ENCODE measurements at regions not wholly inside any gene's neighbourhood (a gene's known extent, or its start where the extent isn't known, plus 50 kb on each side); places are given as distances from the start of the nearest gene placed in this dataset.
A peak's percentile ranks its signal among the peaks of the same experiment; 100 is the strongest.

DNA sequence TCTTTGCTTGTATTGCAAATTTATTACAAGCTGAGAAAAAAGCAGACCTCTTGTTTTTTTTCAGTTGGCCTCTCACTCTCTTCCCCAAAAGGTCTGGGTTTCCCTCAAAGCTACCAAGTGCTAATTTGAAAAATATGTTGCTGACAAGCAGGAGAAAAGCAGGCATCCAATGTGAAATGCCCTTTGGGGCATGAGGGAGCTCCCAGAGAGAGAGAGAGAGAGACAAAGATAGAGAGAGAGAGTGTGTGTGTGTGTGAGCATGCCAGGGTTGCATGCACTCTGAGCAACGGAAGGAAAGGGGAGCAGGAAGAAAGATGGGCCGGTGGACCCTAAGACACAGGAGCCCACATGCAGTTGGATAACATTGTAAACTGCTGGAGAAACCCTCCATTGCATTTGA is 358.4 kb downstream of the TMEM38B start:
- no peak for DNase-seq (ENCODE audit: low read depth)

GRCh38 chr9:106056328-106056727 is 362.0 kb downstream of the TMEM38B start:
- DNase-seq (ENCODE audit: low read depth) = no peak

DNA sequence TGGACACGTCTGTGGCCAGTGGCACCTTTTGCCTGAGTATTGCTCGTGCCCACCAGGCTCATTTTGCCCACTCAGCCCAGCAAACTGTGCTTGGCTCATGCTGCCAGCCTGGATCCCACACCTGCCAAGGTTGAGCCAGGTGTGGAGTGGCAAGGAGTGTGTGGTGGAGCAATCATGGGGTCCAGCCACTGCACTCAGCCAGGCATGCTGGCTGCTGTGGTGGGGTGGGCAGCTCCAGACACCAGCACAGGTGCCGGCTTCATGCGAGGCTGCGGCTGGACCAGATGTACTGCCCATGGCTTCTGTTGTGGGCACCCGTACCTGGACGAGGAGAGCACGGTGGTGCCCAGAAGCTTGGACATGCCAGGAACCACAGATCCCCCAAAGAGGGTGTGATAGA is 364.1 kb downstream of the TMEM38B start:
- no peak for DNase-seq (ENCODE audit: low read depth)

DNA sequence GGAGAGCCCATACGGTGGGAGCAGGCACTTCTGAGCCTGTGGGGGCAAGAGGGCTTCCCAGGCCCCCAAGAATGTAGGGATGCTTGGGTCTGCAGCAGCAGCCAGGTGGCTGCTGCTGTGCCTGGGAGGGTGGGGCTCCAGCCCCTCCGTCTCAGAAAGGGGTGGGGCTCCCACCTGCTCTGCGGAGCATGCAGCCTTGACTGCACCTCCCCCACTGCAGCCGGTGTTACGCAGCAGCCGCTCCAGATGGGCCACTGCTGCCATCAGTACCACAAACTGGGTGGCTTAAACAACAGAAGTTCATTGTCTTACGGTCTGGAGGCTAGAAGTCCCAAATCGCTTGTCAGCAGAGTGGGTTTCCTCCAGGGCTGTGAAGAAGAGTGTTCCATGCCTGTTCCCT is 365.5 kb downstream of the TMEM38B start:
- DNase-seq (ENCODE audit: low read depth) = no peak

- DNase-seq (ENCODE audit: low read depth) = no peak
These were observed 366.5 kb downstream of the TMEM38B start for GRCh38 chr9:106060885-106061284.

DNA sequence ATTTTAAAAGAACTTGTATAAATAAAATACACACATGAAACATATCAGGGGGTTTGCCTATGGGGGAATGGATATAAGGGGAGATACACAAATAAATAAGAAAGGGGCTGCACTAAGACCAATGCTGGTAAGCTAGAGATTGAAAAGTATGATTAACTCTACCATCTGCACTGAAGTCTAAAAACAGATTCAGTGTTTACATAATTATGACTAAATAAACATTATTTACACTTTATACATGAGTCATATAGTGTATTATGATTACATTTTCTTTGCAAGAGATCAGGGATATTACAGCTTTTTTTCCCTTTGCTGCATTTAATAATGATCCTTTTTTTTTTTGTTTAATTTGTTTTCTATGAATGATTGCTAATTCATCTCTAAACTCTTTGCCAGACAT is 367.9 kb downstream of the TMEM38B start:
- DNase-seq (ENCODE audit: low read depth) = no peak

DNA sequence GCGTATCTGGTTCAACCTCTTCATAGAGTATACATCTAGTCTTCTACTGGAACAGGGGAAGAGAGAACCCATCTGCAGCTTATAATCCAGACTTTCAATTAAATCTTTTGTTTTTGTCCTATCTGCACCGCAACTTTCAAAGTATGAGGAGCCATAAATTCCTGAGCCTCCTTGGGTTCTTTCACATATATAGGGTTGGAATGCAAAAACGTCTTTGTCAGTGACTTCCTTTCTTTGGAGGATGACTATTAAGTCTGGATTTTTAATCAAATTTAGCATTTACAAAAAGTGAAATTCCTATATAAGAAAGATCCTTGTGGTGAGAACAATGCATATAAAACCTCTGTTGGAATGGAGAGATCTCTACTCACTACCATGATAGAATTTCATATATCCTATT is 370.8 kb downstream of the TMEM38B start:
- DNase-seq (ENCODE audit: low read depth) = no peak

DNA sequence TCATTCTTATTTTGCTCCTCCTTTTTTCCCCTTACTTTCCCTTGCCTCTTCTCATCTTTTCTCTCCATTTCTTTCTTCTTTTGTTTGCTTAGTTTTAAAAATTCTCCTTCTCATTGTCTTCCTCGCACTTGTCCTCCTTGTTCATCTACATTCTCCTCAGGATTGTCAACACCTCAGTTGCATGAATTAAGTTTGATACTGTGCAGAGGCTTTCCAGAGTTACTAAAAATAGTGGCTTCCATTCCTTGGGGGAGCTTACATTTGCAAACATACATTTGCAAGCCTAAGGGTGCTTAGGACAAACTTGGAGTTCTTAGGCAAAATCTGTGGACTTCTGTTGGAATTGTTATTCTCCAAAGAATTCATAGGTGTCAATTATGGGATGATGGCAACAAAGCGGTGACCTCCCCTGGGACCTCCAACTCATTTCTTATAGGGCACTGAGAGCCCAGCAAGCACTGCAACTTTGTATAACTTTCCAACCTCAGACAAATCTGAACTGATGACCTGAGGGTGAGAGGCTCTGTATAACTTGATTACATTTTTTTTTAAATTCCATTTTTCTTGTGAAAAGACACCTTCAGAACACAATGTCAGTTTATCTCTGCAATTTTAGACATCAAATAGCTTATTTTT is 371.4 kb downstream of the TMEM38B start:
- DNase-seq (ENCODE audit: low read depth) = no peak

GRCh38 chr9:106066940-106067524 is 372.7 kb downstream of the TMEM38B start:
- DNase-seq (ENCODE audit: low read depth) = no peak

DNA sequence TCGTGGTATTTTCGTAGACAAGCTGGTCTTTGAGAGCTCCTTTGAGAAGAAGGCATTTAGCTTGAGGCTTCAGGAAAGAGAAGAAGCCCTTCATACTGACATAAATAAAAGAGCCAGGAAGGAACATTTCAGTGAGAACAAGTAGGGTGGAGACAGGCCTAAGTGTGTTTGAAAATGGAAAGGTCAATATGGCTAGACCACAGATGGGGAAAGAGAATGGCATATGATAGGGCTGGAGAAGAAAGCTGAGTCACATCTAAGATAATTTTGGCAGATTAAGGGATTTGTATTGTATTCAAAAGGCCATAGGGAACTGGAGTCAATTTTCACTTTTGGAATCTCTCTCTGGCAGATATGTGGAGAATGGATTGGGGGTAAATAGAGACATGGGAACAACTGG is 374.9 kb downstream of the TMEM38B start:
- DNase-seq (ENCODE audit: low read depth) = no peak

GRCh38 chr9:106072421-106072820 is 378.1 kb downstream of the TMEM38B start:
- no peak for DNase-seq (ENCODE audit: low read depth)

DNA sequence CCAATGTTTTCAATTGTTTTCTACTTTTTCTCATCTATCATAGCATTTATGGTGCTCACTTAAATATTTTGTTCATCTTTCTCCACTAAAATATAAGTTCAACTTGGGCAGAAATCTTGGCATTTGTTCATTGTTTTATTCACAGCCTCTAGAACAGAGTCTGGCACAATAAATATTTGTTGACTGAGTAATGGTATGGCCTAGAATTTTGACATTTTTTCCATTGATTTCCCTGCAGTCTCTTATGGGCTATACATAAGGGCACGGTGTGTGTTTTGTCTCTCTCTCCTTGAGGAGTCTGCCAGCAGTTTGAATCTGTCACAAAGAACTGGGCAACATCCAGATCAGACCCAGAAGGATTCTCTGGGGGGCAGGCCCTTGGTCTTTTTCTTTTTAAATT is 379.7 kb downstream of the TMEM38B start:
- DNase-seq (ENCODE audit: low read depth) = no peak

GRCh38 chr9:106075236-106075959 is 381.1 kb downstream of the TMEM38B start:
- DNase-seq (ENCODE audit: low read depth) = no peak

- peak; percentile 35 for DNase-seq (ENCODE audit: low read depth)
These were observed 381.6 kb downstream of the TMEM38B start for GRCh38 chr9:106075960-106076327.

- DNase-seq (ENCODE audit: low read depth) = no peak
These were observed 382.4 kb downstream of the TMEM38B start for GRCh38 chr9:106076711-106077110.

DNA sequence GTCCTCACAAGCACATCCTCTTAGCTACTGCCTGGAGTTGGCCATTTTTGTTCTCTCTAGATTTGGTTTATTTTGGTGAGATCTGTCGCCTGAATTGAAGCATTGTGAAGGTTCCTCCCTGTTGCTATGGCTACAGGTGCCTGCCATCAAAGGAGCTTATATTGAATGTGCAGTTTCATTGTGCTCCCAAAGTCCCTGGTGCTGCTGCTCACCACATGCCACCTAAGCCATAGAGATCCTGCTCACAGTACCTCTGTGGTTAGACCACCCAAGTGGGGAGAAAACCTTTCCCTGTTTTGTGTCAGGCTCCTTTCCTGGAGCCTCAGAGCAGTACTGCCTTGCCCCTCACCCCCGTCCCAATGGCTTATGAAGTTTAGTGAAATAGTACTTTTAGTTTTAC is 383.4 kb downstream of the TMEM38B start:
- no peak for DNase-seq (ENCODE audit: low read depth)

DNA sequence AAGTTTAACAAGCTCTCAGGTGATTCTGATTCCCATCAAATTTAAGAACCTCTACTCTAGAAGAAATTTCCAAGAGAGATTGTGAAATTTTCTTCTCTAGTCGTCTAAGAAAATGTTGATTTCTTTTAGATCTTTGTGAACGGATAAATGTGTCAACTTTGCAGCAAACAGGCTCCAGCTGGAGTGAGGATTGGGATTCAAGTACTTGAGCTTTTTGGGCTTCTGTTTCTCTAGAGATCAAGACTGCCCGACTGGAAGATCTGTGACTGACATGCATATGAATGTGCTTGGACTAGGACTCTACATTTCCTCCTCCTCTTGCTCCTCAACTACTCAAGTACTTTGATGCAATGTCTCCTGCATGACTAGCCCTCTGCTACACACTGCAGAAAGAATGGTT is 388.3 kb downstream of the TMEM38B start:
- no peak for DNase-seq (ENCODE audit: low read depth)

DNA sequence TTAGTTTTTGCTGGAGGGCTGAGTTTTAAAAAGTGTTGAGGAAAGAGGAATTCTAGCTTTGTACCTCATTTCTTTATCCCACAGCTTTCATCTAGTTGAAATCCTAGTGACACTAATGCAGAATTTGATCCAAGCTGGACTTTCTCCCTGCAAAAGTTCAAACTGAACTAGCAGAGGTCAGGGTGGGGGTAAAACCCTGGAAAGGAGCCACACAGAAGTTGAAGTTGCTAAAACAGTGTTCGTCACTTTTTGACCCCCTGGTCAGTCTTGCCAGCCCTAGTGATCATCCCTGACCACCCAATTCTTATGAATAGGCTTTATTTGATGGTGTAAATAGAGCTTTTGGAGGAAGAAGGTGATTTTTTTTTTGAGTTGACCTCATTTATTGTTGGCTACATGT is 390.4 kb downstream of the TMEM38B start:
- no peak for DNase-seq (ENCODE audit: low read depth)

GRCh38 chr9:106085479-106085878 is 391.1 kb downstream of the TMEM38B start:
- DNase-seq (ENCODE audit: low read depth) = no peak

DNA sequence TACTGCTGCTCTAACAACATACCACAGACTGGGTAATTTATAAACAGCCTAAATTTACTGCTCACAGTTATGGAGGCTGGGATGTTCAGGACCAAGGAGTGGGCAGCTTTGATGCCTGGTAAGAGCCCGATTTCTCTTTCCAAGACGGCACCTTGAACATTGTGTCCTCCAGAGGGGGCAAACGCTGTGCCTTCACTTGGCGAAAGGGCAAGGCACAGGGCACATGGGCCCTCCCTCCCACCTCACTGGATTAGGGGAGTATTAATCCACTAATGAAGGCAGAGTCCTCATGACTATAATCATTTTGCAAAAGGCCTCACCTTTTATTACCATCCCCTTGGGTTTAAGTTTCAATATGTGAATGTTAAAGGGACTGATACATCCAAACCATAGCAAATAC is 397.7 kb downstream of the TMEM38B start:
- DNase-seq (ENCODE audit: low read depth) = no peak

GRCh38 chr9:106102821-106103220 is 408.5 kb downstream of the TMEM38B start:
- DNase-seq (ENCODE audit: low read depth) = no peak

DNA sequence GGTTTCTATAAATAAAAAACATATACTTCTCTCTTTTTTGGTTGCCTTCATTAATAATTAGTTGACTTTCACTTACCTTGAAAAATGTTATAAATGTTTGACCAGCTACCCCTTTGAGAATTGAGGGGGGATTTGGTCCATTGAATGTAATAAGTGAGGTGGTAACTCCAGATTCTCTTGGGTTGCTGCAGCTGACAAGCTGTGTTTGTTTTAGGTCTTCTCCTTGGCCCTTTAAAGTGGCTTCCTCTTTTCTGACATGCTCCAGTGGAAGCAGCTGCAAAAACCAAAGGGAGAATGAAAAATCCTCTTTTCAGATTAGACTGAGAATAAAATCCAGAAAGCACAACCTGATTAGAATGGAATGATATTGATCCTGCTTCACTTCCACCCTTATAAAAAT is 410.5 kb downstream of the TMEM38B start:
- DNase-seq (ENCODE audit: low read depth) = no peak

DNA sequence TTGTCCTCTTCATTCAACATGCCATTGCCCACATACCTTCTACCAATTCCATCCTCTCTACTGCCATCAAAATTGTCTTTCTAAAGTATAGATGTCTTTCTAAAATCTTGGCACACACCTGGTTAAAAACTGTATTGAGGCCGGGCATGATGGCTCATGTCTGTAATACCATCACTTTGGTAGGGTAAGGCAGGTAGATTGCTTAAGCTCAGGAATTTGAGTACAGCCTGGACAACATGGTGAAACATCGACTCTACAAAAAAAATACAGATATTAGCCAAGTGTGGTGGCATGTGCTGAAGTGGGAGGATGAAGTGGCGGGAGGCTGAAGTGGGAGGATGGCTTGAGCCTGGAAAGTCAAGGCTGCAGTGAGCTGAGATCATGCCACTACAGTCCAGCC is 412.1 kb downstream of the TMEM38B start:
- no peak for DNase-seq (ENCODE audit: low read depth)

GRCh38 chr9:106107716-106108115 is 413.4 kb downstream of the TMEM38B start:
- no peak for DNase-seq (ENCODE audit: low read depth)

Data from GM04504 (cell line).